COLO668 (cell line): ENCODE measurements at regions not wholly inside any gene's neighbourhood (a gene's known extent, or its start where the extent isn't known, plus 50 kb on each side); places are given as distances from the start of the nearest gene placed in this dataset.

ENCODE experiments used
- DNase-seq: peaks from one replicate; lab custom pipeline; 2025; ENCODE audit not compliant: unreplicated experiment; lab: John Stamatoyannopoulos, UW

GRCh38 chr2:215607766-215608165 is 171.9 kb upstream of the FN1 start:
- DNase-seq: no peak

GRCh38 chr2:215606219-215606618 is 170.4 kb upstream of the FN1 start:
- no peak for DNase-seq

GRCh38 chr2:215605214-215605613 is 169.3 kb upstream of the FN1 start:
- no peak for DNase-seq

- no peak for DNase-seq
These were observed 168.7 kb upstream of the FN1 start for GRCh38 chr2:215604606-215605005.

- no peak for DNase-seq
These were observed 167.6 kb upstream of the FN1 start for GRCh38 chr2:215603440-215603839.

GRCh38 chr2:215602997-215603396 is 167.1 kb upstream of the FN1 start:
- DNase-seq: no peak

GRCh38 chr2:215601990-215602721 is 166.3 kb upstream of the FN1 start:
- no peak for DNase-seq

- DNase-seq: no peak
These were observed 165.7 kb upstream of the FN1 start for GRCh38 chr2:215601526-215601925.

- no peak for DNase-seq
These were observed 162.6 kb upstream of the FN1 start for GRCh38 chr2:215598376-215598975.

- no peak for DNase-seq
These were observed 161.7 kb upstream of the FN1 start for GRCh38 chr2:215597577-215597976.

GRCh38 chr2:215594766-215595165 is 158.9 kb upstream of the FN1 start:
- DNase-seq: no peak

GRCh38 chr2:215590010-215590745 is 154.3 kb upstream of the FN1 start:
- no peak for DNase-seq

- no peak for DNase-seq
These were observed 148.0 kb upstream of the FN1 start for GRCh38 chr2:215583881-215584280.

GRCh38 chr2:215579809-215580208 is 143.9 kb upstream of the FN1 start:
- DNase-seq: no peak

GRCh38 chr2:215577356-215577755 is 141.5 kb upstream of the FN1 start:
- no peak for DNase-seq

- no peak for DNase-seq
These were observed 140.7 kb upstream of the FN1 start for GRCh38 chr2:215576572-215576971.

- no peak for DNase-seq
These were observed 137.6 kb upstream of the FN1 start for GRCh38 chr2:215573496-215573895.

GRCh38 chr2:215572341-215572848 is 136.5 kb upstream of the FN1 start:
- DNase-seq: no peak

- DNase-seq: no peak
These were observed 135.8 kb upstream of the FN1 start for GRCh38 chr2:215571689-215572088.

GRCh38 chr2:215567504-215567903 is 131.6 kb upstream of the FN1 start:
- no peak for DNase-seq

- DNase-seq: no peak
These were observed 130.0 kb upstream of the FN1 start for GRCh38 chr2:215565897-215566296.

- no peak for DNase-seq
These were observed 121.8 kb upstream of the FN1 start for GRCh38 chr2:215557701-215558100.
